Lower leg skin (tissue), 3 donors: ENCODE measurements at regions not wholly inside any gene's neighbourhood (a gene's known extent, or its start where the extent isn't known, plus 50 kb on each side); places are given as distances from the start of the nearest gene placed in this dataset.

Source experiments
- POLR2A ChIP-seq, 2 donors: fragments of 450-650 bp; IDR thresholded peaks; one replicate each; pipeline ENCODE4 v1.6.1; 2016 to 2017; ENCODE audit warnings: antibody characterized with exemption in 2 of 2, mild to moderate bottlenecking in 1 of 2, moderate library complexity in 1 of 2
- TF ChIP-seq, protein P1 (sequence below), 3 donors: fragments of 450-650 bp; IDR thresholded peaks; one replicate each; pipeline ENCODE4 v1.5.1; 2016; ENCODE audit warnings: antibody characterized with exemption in 3 of 3, mild to moderate bottlenecking in 3 of 3, moderate library complexity in 2 of 3

DNA sequence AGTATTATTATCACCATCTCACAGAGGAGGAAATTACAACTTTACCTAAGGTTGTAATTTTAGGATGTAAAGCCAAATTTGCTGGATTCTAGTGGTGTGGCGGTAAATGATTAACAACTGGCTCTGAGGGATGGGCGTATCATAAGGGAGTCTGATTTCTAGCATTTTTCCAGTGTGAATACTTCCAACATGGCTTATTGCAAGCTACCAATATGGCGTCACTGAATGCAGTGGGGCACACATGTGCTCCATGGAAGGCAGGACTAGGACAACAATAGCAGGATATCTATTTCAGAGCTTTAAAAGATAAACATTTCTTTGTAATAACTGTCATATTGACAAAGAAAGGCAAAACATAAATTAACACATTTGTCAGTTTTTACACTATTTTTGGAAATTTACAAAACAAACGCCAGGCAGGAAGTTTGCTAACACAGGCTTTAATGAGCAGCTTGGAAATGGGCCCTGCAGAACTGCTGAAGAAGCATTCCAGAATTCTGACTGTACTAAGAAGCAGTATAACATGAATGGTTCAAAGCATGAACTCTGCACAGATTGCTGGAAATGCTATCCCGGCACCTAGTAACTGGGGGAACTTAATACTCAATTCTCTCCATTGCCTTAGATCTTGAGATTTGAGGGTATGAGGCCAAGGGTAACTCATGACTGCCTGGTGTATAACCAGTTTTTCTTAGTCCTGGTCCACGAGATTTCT lies 439.3 kb upstream of the MAP2 start:
- TF ChIP-seq, protein P1, sequence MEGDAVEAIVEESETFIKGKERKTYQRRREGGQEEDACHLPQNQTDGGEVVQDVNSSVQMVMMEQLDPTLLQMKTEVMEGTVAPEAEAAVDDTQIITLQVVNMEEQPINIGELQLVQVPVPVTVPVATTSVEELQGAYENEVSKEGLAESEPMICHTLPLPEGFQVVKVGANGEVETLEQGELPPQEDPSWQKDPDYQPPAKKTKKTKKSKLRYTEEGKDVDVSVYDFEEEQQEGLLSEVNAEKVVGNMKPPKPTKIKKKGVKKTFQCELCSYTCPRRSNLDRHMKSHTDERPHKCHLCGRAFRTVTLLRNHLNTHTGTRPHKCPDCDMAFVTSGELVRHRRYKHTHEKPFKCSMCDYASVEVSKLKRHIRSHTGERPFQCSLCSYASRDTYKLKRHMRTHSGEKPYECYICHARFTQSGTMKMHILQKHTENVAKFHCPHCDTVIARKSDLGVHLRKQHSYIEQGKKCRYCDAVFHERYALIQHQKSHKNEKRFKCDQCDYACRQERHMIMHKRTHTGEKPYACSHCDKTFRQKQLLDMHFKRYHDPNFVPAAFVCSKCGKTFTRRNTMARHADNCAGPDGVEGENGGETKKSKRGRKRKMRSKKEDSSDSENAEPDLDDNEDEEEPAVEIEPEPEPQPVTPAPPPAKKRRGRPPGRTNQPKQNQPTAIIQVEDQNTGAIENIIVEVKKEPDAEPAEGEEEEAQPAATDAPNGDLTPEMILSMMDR (IDR thresholded peaks at IDR 0.05) = no peak
- no peak for TF ChIP-seq POLR2A (IDR thresholded peaks at IDR 0.05)
